ENCODE measurements at regions not wholly inside any gene's neighbourhood (a gene's known extent, or its start where the extent isn't known, plus 50 kb on each side); places are given as distances from the start of the nearest gene placed in this dataset.
"Not testable (repeated sequence)": the region's sequence is repeated elsewhere in the genome, so short reads cannot be mapped to it uniquely, and the experiment has no call there.

- H3K4me3 ChIP-seq (ENCODE audit: low read length): no peak overlapping the region
- no peak overlapping the region for H3K9ac ChIP-seq (ENCODE audit: low read length)
- H3K27me3 ChIP-seq (ENCODE audit: control insufficient read depth, insufficient read depth, low read length): no peaks in the 10 kb centered on the region
- no peaks in the 10 kb centered on the region for H3K4me1 ChIP-seq (ENCODE audit: control insufficient read depth, insufficient read depth, low read length)
- H3K9me3 ChIP-seq (ENCODE audit: control insufficient read depth, low read length): no peaks in the 10 kb centered on the region
- no peaks in the 10 kb centered on the region for H3K36me3 ChIP-seq (ENCODE audit: control insufficient read depth, insufficient read depth, low read length)
Measured at GRCh38 chr13:97542102-97542685, 108.2 kb downstream of the RAP2A start.

- Histone ChIP-seq H3K4me1 (ENCODE audit: control insufficient read depth, insufficient read depth, low read length) (no peaks in the 10 kb centered on the region), H3K36me3 (ENCODE audit: control insufficient read depth, insufficient read depth, low read length) (no peaks in the 10 kb centered on the region), H3K9me3 (ENCODE audit: control insufficient read depth, low read length) (no peaks in the 10 kb centered on the region), H3K9ac (ENCODE audit: low read length) (no peak overlapping the region), H3K4me3 (ENCODE audit: low read length) (no peak overlapping the region), H3K27me3 (ENCODE audit: control insufficient read depth, insufficient read depth, low read length) (no peaks in the 10 kb centered on the region)
Measured at GRCh38 chr13:97544031-97544765, 110.2 kb downstream of the RAP2A start.

GRCh38 chr13:97544971-97545499 is 111.1 kb downstream of the RAP2A start:
- not testable (repeated sequence) for H3K27me3 ChIP-seq (ENCODE audit: control insufficient read depth, insufficient read depth, low read length); H3K36me3 ChIP-seq (ENCODE audit: control insufficient read depth, insufficient read depth, low read length); H3K9me3 ChIP-seq (ENCODE audit: control insufficient read depth, low read length); H3K9ac ChIP-seq (ENCODE audit: low read length); H3K4me1 ChIP-seq (ENCODE audit: control insufficient read depth, insufficient read depth, low read length); H3K4me3 ChIP-seq (ENCODE audit: low read length)

DNA sequence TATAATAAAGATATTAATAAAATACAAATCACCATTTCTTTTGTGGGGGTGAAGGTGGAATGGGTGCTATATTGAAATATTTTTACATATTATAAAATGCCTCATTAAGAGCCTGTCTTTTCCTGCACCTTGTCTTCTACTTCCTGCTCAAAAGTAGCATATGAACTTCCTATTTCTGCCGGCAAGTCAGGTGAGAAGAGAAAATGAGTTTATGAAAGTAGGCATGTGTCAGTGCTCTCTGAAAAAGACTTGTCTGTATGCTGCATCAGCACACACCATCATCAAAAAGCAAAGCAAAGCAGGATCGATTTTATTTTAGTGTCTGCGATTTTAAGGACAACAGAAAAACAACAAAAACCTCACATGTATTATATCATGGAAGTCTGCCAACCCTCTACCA is 114.2 kb downstream of the RAP2A start:
- Histone ChIP-seq H3K36me3 (ENCODE audit: control insufficient read depth, insufficient read depth, low read length) (no peaks in the 10 kb centered on the region), H3K4me1 (ENCODE audit: control insufficient read depth, insufficient read depth, low read length) (no peaks in the 10 kb centered on the region), H3K27me3 (ENCODE audit: control insufficient read depth, insufficient read depth, low read length) (no peaks in the 10 kb centered on the region), H3K9ac (ENCODE audit: low read length) (no peak overlapping the region), H3K4me3 (ENCODE audit: low read length) (no peak overlapping the region), H3K9me3 (ENCODE audit: control insufficient read depth, low read length) (no peaks in the 10 kb centered on the region)

GRCh38 chr13:97548711-97549110 is 114.7 kb downstream of the RAP2A start:
- H3K9ac ChIP-seq (ENCODE audit: low read length): no peak overlapping the region
- no peaks in the 10 kb centered on the region for H3K4me1 ChIP-seq (ENCODE audit: control insufficient read depth, insufficient read depth, low read length)
- no peaks in the 10 kb centered on the region for H3K27me3 ChIP-seq (ENCODE audit: control insufficient read depth, insufficient read depth, low read length)
- no peaks in the 10 kb centered on the region for H3K9me3 ChIP-seq (ENCODE audit: control insufficient read depth, low read length)
- H3K36me3 ChIP-seq (ENCODE audit: control insufficient read depth, insufficient read depth, low read length): no peaks in the 10 kb centered on the region
- no peak overlapping the region for H3K4me3 ChIP-seq (ENCODE audit: low read length)

GRCh38 chr13:97549201-97549600 is 115.2 kb downstream of the RAP2A start:
- H3K36me3 ChIP-seq (ENCODE audit: control insufficient read depth, insufficient read depth, low read length): no peaks in the 10 kb centered on the region
- H3K4me3 ChIP-seq (ENCODE audit: low read length): no peak overlapping the region
- H3K4me1 ChIP-seq (ENCODE audit: control insufficient read depth, insufficient read depth, low read length): no peaks in the 10 kb centered on the region
- no peaks in the 10 kb centered on the region for H3K27me3 ChIP-seq (ENCODE audit: control insufficient read depth, insufficient read depth, low read length)
- H3K9me3 ChIP-seq (ENCODE audit: control insufficient read depth, low read length): no peaks in the 10 kb centered on the region
- H3K9ac ChIP-seq (ENCODE audit: low read length): no peak overlapping the region

DNA sequence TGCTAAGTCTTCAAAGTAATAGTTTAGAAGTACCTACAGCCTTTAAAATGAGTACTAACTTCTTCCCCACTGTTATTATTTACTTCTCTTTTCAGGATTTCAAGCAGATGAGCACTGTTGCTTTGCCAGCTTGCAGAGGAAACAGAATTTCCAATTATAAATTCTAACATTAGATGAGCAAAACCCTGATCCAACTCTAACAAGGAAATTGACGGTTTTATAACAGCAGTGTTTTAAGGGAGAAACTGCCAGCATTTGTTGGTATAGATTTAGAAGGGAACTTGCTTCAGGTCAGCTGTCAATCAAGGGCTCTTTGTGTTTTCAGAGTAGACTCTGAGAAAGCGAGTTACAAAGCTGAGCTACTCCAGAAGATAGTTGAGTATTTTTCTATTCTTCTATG is 120.5 kb downstream of the RAP2A start:
- H3K4me3 ChIP-seq (ENCODE audit: low read length): no peak overlapping the region
- no peak overlapping the region for H3K9ac ChIP-seq (ENCODE audit: low read length)
- H3K36me3 ChIP-seq (ENCODE audit: control insufficient read depth, insufficient read depth, low read length): no peaks in the 10 kb centered on the region

DNA sequence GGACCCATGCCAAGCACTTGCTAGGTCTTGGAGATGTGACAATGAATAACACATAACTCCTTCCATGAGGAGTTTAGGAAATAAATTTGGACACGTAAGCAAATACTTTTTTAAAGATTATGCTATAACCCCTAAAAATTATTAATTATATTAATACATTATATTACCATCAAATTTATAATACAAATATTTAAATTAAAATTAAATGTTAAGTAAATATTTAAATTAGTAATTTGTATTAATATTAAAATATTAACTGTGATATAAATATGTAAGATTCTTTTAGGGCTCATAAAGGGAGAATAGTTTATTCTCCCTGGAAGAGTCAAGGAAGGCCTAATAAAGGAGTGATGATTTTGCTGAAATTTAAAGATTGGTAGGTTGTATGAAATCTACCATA is 121.1 kb downstream of the RAP2A start:
- Histone ChIP-seq H3K9me3 (ENCODE audit: control insufficient read depth, low read length) (no peaks in the 10 kb centered on the region), H3K36me3 (ENCODE audit: control insufficient read depth, insufficient read depth, low read length) (no peaks in the 10 kb centered on the region), H3K9ac (ENCODE audit: low read length) (no peak overlapping the region), H3K4me1 (ENCODE audit: control insufficient read depth, insufficient read depth, low read length) (no peaks in the 10 kb centered on the region), H3K27me3 (ENCODE audit: control insufficient read depth, insufficient read depth, low read length) (no peaks in the 10 kb centered on the region), H3K4me3 (ENCODE audit: low read length) (no peak overlapping the region)

More for the DNA sequence above, 120.5 kb downstream of the RAP2A start:
- H3K27me3 ChIP-seq (ENCODE audit: control insufficient read depth, insufficient read depth, low read length): no peaks in the 10 kb centered on the region
- no peaks in the 10 kb centered on the region for H3K9me3 ChIP-seq (ENCODE audit: control insufficient read depth, low read length)
- H3K4me1 ChIP-seq (ENCODE audit: control insufficient read depth, insufficient read depth, low read length): no peaks in the 10 kb centered on the region

DNA sequence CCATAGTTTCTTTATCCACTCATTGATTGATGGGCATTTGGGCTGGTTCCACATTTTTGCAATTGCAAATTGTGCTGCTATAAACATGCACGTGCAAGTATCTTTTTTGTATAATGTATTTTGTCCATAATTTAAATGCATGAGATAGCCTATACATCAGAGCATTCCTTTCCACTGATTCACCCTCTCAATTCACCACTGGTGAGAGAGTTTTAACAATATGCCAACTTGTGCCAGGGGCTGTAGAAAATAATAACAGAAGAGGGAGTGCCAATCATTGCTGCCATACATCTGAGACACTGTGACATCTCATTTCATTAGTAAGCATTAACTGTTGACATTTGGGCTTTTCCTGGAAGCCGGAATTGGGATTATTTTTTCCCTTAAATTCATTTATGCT is 125.1 kb downstream of the RAP2A start:
- no peaks in the 10 kb centered on the region for H3K9me3 ChIP-seq (ENCODE audit: control insufficient read depth, low read length)
- no peak overlapping the region for H3K9ac ChIP-seq (ENCODE audit: low read length)
- no peaks in the 10 kb centered on the region for H3K27me3 ChIP-seq (ENCODE audit: control insufficient read depth, insufficient read depth, low read length)
- no peak overlapping the region for H3K4me3 ChIP-seq (ENCODE audit: low read length)
- H3K36me3 ChIP-seq (ENCODE audit: control insufficient read depth, insufficient read depth, low read length): no peaks in the 10 kb centered on the region
- no peaks in the 10 kb centered on the region for H3K4me1 ChIP-seq (ENCODE audit: control insufficient read depth, insufficient read depth, low read length)

GRCh38 chr13:97559981-97560380 is 126.0 kb downstream of the RAP2A start:
- Histone ChIP-seq H3K4me1 (ENCODE audit: control insufficient read depth, insufficient read depth, low read length) (no peaks in the 10 kb centered on the region), H3K4me3 (ENCODE audit: low read length) (no peak overlapping the region), H3K9ac (ENCODE audit: low read length) (no peak overlapping the region), H3K27me3 (ENCODE audit: control insufficient read depth, insufficient read depth, low read length) (no peaks in the 10 kb centered on the region), H3K9me3 (ENCODE audit: control insufficient read depth, low read length) (no peaks in the 10 kb centered on the region), H3K36me3 (ENCODE audit: control insufficient read depth, insufficient read depth, low read length) (no peaks in the 10 kb centered on the region)

GRCh38 chr13:97561182-97561581 is 127.2 kb downstream of the RAP2A start:
- Histone ChIP-seq H3K9ac (ENCODE audit: low read length) (no peak overlapping the region), H3K9me3 (ENCODE audit: control insufficient read depth, low read length) (no peaks in the 10 kb centered on the region), H3K27me3 (ENCODE audit: control insufficient read depth, insufficient read depth, low read length) (no peaks in the 10 kb centered on the region), H3K4me1 (ENCODE audit: control insufficient read depth, insufficient read depth, low read length) (no peaks in the 10 kb centered on the region), H3K4me3 (ENCODE audit: low read length) (no peak overlapping the region), H3K36me3 (ENCODE audit: control insufficient read depth, insufficient read depth, low read length) (no peaks in the 10 kb centered on the region)

DNA sequence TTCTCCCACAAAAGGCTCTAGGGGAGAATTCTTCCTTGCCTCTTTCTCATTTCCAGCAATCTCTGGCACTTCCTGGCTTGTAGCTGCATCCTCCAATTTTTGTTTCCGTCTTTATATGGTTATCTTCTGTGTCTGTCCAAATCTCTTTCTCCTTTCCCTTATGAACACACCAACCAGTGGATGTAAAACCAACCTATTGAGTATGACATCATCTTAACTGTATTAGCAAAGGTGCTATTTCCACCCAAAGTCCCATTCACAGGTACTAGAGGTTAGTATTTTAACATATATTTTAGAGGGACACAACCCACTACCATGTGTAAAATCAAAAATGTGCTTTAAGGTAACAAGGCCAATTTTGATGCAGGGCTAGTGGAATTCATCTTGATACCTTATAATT is 129.0 kb downstream of the RAP2A start:
- Histone ChIP-seq H3K9me3 (ENCODE audit: control insufficient read depth, low read length) (no peaks in the 10 kb centered on the region), H3K9ac (ENCODE audit: low read length) (no peak overlapping the region), H3K4me1 (ENCODE audit: control insufficient read depth, insufficient read depth, low read length) (peaks cover 4% of the 10 kb centered on the region), H3K27me3 (ENCODE audit: control insufficient read depth, insufficient read depth, low read length) (no peaks in the 10 kb centered on the region), H3K4me3 (ENCODE audit: low read length) (no peak overlapping the region), H3K36me3 (ENCODE audit: control insufficient read depth, insufficient read depth, low read length) (no peaks in the 10 kb centered on the region)

Data from mucosa of stomach (tissue), 1 donor.